GM18867 (cell line): ENCODE measurements at regions not wholly inside any gene's neighbourhood (a gene's known extent, or its start where the extent isn't known, plus 50 kb on each side); places are given as distances from the start of the nearest gene placed in this dataset.

Experiments used
- ATAC-seq: cut with Tn5 transposase; IDR thresholded peaks from one replicate; pipeline ENCODE4 v1.9.1; 2021; ENCODE audit warnings: mild to moderate bottlenecking, moderate library complexity; ENCODE audit not compliant: unreplicated experiment

DNA sequence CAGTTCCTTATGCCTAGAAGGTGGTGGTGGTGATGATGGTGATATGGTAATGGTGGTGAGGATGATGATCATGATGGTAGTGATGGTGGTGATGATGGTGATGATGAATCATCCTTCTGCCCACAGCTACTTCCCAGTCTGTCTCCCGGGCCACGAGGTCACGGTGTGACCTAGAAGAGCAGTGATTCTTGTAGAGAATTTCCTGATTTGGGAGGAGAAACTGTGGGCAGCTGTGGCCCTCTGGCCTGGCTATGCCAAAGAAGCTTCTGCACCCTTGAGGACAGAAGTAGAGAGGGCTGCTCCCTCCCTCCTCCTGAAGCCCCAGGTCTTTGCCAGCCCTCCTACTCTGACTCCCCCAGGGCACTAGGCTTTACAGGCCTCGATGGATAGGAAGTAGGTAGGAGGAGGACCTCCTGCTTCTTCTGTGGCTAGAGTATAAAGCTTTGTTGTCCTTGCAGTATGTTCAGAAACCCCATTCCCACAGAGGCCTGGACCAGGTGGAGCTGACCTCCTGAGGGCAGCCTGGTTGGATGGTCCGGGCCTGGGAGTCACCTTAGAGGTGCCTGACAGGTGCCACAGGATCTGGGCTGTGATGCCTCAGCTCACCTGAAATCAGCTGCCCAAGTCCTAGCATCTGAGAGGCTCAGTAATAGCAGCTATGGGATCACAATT lies 57.9 kb upstream of the EPAS1 start:
- ATAC-seq = no peak

- peak; percentile 87 for ATAC-seq
Observed at GRCh38 chr2:46239847-46240181, 57.4 kb upstream of the EPAS1 start.

GRCh38 chr2:46241344-46241743 lies 55.9 kb upstream of the EPAS1 start:
- ATAC-seq = no peak

GRCh38 chr2:46245869-46246268 lies 51.3 kb upstream of the EPAS1 start:
- ATAC-seq = no peak

DNA sequence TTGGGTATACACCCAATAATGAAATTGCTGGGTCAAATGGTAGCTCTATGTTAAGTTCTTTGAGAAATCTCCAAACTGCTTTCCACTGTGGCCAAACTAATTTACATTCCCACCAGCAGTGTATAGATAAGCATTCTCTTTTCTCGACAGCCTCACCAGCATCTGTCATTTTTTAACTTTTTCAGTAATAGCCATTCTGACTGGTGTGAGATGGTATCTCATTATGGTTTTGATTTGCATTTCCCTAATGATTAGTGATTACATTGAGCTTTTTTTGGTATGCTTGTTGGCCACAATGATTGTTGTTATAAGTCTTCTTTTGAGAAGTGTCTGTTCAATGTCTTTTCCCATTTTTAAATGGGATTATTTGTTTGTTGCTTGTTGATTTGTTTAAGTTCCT lies 50.4 kb upstream of the EPAS1 start:
- peak; percentile 80 for ATAC-seq
